CD14-positive monocyte (primary cell): ENCODE measurements at regions not wholly inside any gene's neighbourhood (a gene's known extent, or its start where the extent isn't known, plus 50 kb on each side); places are given as distances from the start of the nearest gene placed in this dataset.

Source experiments
- DNase-seq, 3 donors: peaks; one replicate each; pipeline ENCODE4 v3.0.0-alpha.2; 2011 to 2022
- H2AFZ ChIP-seq: 2 replicates; pipeline ENCODE4 v1.6.0; 2012; ENCODE audit warnings: mild to moderate bottlenecking, low read depth, low read length, inconsistent platforms; ENCODE audit not compliant: insufficient read depth, poor library complexity, severe bottlenecking
- H3K27ac ChIP-seq, 2 donors: 1 replicate in 1 of 2; 2 replicates in 1 of 2; pipeline ENCODE4 v1.5.1; 2012 to 2013; ENCODE audit warnings: low read length in 2 of 2, control low read depth in 1 of 2, inconsistent platforms in 1 of 2, low read depth in 1 of 2, mild to moderate bottlenecking in 1 of 2
- H3K27me3 ChIP-seq, 2 donors: one replicate each; pipeline versions ENCODE4 v1.6.0 to v1.6.1; 2011 to 2013; ENCODE audit warnings: low read length in 2 of 2; ENCODE audit not compliant: control insufficient read depth in 2 of 2, insufficient read depth in 2 of 2
- H3K36me3 ChIP-seq, 2 donors: replicated peaks in 1 of 2; 1 replicate in 1 of 2; 2 replicates in 1 of 2; pipeline versions ENCODE4 v1.5.1 to v1.6.1; 2012 to 2013; ENCODE audit warnings: low read length in 2 of 2, control low read depth in 1 of 2, inconsistent platforms in 1 of 2, mild to moderate bottlenecking in 1 of 2; ENCODE audit not compliant: insufficient read depth in 2 of 2, control insufficient read depth in 1 of 2
- H3K4me1 ChIP-seq, 2 donors: 1 replicate in 1 of 2; 2 replicates in 1 of 2; pipeline versions ENCODE4 v1.5.1 to v1.6.1; 2012 to 2013; ENCODE audit warnings: low read length in 2 of 2, control low read depth in 1 of 2, inconsistent platforms in 1 of 2, mild to moderate bottlenecking in 1 of 2, moderate library complexity in 1 of 2; ENCODE audit not compliant: insufficient read depth in 2 of 2, control insufficient read depth in 1 of 2
- H3K4me2 ChIP-seq: replicated peaks from 2 replicates; pipeline ENCODE3; 2012; ENCODE audit warnings: low read length, moderate library complexity, mild to moderate bottlenecking; ENCODE audit not compliant: poor library complexity, severe bottlenecking; ENCODE audit errors: extremely low read depth
- H3K4me3 ChIP-seq, 3 experiments: fragments of 200-600 bp in 1 of 3; sonication (generic) in 1 of 3; replicated peaks in 1 of 3; 1 replicate in 2 of 3; 2 replicates in 1 of 3; pipeline ENCODE4 v1.5.1; 2011 to 2013; ENCODE audit warnings: low read length in 3 of 3, mild to moderate bottlenecking in 3 of 3, control low read depth in 2 of 3, low read depth in 2 of 3, inconsistent platforms in 1 of 3, moderate library complexity in 1 of 3
- H3K79me2 ChIP-seq: 2 replicates; pipeline ENCODE4 v1.6.0; 2012; ENCODE audit warnings: mild to moderate bottlenecking, control low read depth, inconsistent platforms, low read length, moderate library complexity; ENCODE audit not compliant: insufficient read depth
- H3K9ac ChIP-seq: 2 replicates; pipeline ENCODE4 v1.6.0; 2017; ENCODE audit warnings: low read length, mild to moderate bottlenecking; ENCODE audit not compliant: insufficient read depth, poor library complexity, severe bottlenecking
- H3K9me3 ChIP-seq, 2 donors: replicated peaks in 1 of 2; 1 replicate in 1 of 2; 2 replicates in 1 of 2; pipeline versions ENCODE4 v1.5.1 to v1.6.1; 2012 to 2013; ENCODE audit warnings: low read length in 2 of 2, control low read depth in 1 of 2; ENCODE audit not compliant: control insufficient read depth in 1 of 2, insufficient read depth in 1 of 2
- H4K20me1 ChIP-seq: 2 replicates; pipeline ENCODE4 v1.6.0; 2012; ENCODE audit warnings: mild to moderate bottlenecking, low read length, control low read depth, moderate library complexity; ENCODE audit not compliant: insufficient read depth
- H3K27ac Mint-ChIP-seq, 7 donors: one replicate each; pipeline ENCODE4 v1.8.0; 2020; ENCODE audit warnings: mild to moderate bottlenecking in 7 of 7, mixed read lengths in 7 of 7, moderate library complexity in 6 of 7, inconsistent platforms in 2 of 7
- H3K27me3 Mint-ChIP-seq, 3 donors: one replicate each; pipeline ENCODE4 v1.8.0; 2021 to 2022; ENCODE audit warnings: low read depth in 3 of 3, mild to moderate bottlenecking in 3 of 3, mixed read lengths in 3 of 3, moderate library complexity in 3 of 3, inconsistent platforms in 1 of 3
- H3K36me3 Mint-ChIP-seq, 2 donors: one replicate each; pipeline ENCODE4 v1.8.0; 2020; ENCODE audit warnings: mixed read lengths in 2 of 2, inconsistent platforms in 1 of 2, mild to moderate bottlenecking in 1 of 2
- H3K4me1 Mint-ChIP-seq: one replicate; pipeline ENCODE4 v1.8.0; 2020; ENCODE audit warnings: mild to moderate bottlenecking, mixed read lengths
- H3K4me3 Mint-ChIP-seq, 2 donors: one replicate each; pipeline ENCODE4 v1.8.0; 2020; ENCODE audit warnings: mild to moderate bottlenecking in 2 of 2, mixed read lengths in 2 of 2, moderate library complexity in 1 of 2
- H3K9me3 Mint-ChIP-seq, 7 donors: one replicate each; pipeline ENCODE4 v1.8.0; 2020 to 2022; ENCODE audit warnings: mixed read lengths in 7 of 7, mild to moderate bottlenecking in 6 of 7, moderate library complexity in 6 of 7, inconsistent platforms in 2 of 7
- WGBS: methylation state at CpG from one replicate; pipeline ENCODE4 v1.1.5; 2013; ENCODE audit warnings: missing lambda C conversion rate; ENCODE audit not compliant: insufficient coverage; 5-methylcytosine and 5-hydroxymethylcytosine counted together
- intact Hi-C, 2 donors: fragments of 100-400 bp; cut with micrococcal nuclease; formaldehyde crosslinking; loops; one replicate each; pipeline versions ENCODE4 v1.15.0 to v1.15.1; 2023
- TF ChIP-seq, protein P1 (sequence below): fragments of 200-600 bp; IDR thresholded peaks from one replicate; pipeline ENCODE4 v1.8.0; 2022; ENCODE audit warnings: antibody characterized with exemption, mild to moderate bottlenecking

DNA sequence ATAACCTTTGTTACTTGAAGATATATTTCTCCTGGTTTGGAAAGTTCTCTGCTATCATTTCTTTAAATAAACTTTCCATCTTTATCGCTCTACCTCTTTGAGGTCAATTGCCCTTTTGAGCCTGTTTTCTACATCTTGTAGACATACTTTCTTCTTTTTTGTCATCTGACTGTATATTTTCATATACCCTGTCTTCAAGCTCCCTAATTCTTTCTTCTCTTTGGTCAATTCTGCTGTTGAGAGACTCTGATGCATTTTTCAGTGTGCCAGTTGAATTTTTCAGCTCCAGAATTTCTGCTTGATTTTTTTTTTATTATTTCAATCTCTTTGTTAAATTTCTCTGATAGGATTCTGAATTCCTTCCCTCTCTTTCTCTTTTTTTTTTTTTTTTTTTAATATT lies 511.2 kb upstream of the GRAMD2B start:
- no peak for DNase-seq
- Histone ChIP-seq H3K79me2 (no peaks in the 10 kb centered on the region), H3K4me3 (no peak overlapping the region), H4K20me1 (no peaks in the 10 kb centered on the region), H3K9ac (no peak overlapping the region), H3K9me3 (peaks cover 28 to 52% of the 10 kb centered on the region in 2 donors), H3K4me2 (no peak overlapping the region), H2AFZ (no peak overlapping the region), H3K27ac (no peak overlapping the region), H3K27me3 (no peaks in the 10 kb centered on the region), H3K36me3 (no peaks in the 10 kb centered on the region), H3K4me1 (no peaks in the 10 kb centered on the region)
- no peak overlapping the region for H3K4me3 Mint-ChIP-seq
- H3K27me3 Mint-ChIP-seq = no peaks in the 10 kb centered on the region
- 100% methylated on average over 1 of the region's 1 CpG for WGBS
- intact Hi-C loops = no loop called here
- H3K36me3 Mint-ChIP-seq = no peaks in the 10 kb centered on the region
- TF ChIP-seq, protein P1, sequence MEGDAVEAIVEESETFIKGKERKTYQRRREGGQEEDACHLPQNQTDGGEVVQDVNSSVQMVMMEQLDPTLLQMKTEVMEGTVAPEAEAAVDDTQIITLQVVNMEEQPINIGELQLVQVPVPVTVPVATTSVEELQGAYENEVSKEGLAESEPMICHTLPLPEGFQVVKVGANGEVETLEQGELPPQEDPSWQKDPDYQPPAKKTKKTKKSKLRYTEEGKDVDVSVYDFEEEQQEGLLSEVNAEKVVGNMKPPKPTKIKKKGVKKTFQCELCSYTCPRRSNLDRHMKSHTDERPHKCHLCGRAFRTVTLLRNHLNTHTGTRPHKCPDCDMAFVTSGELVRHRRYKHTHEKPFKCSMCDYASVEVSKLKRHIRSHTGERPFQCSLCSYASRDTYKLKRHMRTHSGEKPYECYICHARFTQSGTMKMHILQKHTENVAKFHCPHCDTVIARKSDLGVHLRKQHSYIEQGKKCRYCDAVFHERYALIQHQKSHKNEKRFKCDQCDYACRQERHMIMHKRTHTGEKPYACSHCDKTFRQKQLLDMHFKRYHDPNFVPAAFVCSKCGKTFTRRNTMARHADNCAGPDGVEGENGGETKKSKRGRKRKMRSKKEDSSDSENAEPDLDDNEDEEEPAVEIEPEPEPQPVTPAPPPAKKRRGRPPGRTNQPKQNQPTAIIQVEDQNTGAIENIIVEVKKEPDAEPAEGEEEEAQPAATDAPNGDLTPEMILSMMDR = no peak
- H3K27ac Mint-ChIP-seq = no peak overlapping the region
- H3K4me1 Mint-ChIP-seq = no peaks in the 10 kb centered on the region
- peaks cover 10 to 22% (median 13%) of the 10 kb centered on the region in 7 donors for H3K9me3 Mint-ChIP-seq

DNA sequence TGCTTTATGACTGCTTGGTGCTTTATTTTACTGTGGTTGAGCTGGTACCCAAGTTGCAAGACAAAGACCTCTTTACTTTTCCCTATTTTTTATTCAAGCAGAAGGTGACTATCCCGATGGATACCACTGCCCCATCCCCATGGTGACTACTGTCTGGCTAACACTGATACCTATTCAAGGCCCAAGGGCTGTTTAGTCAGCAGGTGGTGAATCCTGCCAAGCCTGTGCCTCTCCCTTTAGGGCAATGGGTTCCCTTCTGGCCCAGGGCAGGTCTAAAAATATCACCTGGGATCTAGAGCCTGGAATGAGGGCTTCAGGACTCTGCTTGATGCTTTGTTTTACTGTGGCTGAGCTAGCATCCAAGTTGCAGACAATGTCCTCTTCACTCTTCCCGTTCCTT lies 510.0 kb upstream of the GRAMD2B start:
- Histone ChIP-seq H3K4me2 (no peak overlapping the region), H3K4me3 (no peak overlapping the region), H3K9me3 (peaks cover 28 to 52% of the 10 kb centered on the region in 2 donors), H4K20me1 (no peaks in the 10 kb centered on the region), H2AFZ (no peak overlapping the region), H3K4me1 (no peaks in the 10 kb centered on the region), H3K9ac (no peak overlapping the region), H3K27ac (no peak overlapping the region), H3K27me3 (no peaks in the 10 kb centered on the region), H3K36me3 (no peaks in the 10 kb centered on the region), H3K79me2 (no peaks in the 10 kb centered on the region)
- Mint-ChIP-seq H3K27me3 (no peaks in the 10 kb centered on the region), H3K36me3 (no peaks in the 10 kb centered on the region), H3K4me3 (no peak overlapping the region), H3K9me3 (peaks cover 10 to 20% (median 13%) of the 10 kb centered on the region in 7 donors), H3K4me1 (no peaks in the 10 kb centered on the region), H3K27ac (peak overlapping the region in 1 of 7 donors; percentile 18)
- whole genome bisulfite sequencing = 100% methylated on average over 1 of the region's 2 CpGs
- intact Hi-C loops = no loop called here
- no peak for DNase-seq
- TF ChIP-seq, protein P1 = no peak
